Panc1 (cell line): ENCODE measurements at regions not wholly inside any gene's neighbourhood (a gene's known extent, or its start where the extent isn't known, plus 50 kb on each side); places are given as distances from the start of the nearest gene placed in this dataset.

ENCODE experiments used
- CTCF ChIP-seq: fragments of 450-650 bp; IDR thresholded peaks from 2 replicates; pipeline ENCODE4 v1.5.1; 2017; ENCODE audit warnings: mild to moderate bottlenecking
- REST ChIP-seq, 2 experiments: IDR thresholded peaks; 2 replicates each; pipeline ENCODE4 v1.6.1; 2011 to 2012; ENCODE audit warnings: low read depth in 2 of 2, control low read depth in 1 of 2, low read length in 1 of 2, mild to moderate bottlenecking in 1 of 2, moderate library complexity in 1 of 2; ENCODE audit not compliant: insufficient read depth in 1 of 2

- no peak for TF ChIP-seq CTCF
- no peak for TF ChIP-seq REST (IDR thresholded peaks at IDR 0.05; ENCODE audit: insufficient read depth in 1 of 2, low read depth in 2 of 2, low read length in 1 of 2)
Measured at GRCh38 chr7:85529201-85529600, 342.3 kb upstream of the SEMA3D start.
